ENCODE measurements at regions not wholly inside any gene's neighbourhood (a gene's known extent, or its start where the extent isn't known, plus 50 kb on each side); places are given as distances from the start of the nearest gene placed in this dataset.

DNA sequence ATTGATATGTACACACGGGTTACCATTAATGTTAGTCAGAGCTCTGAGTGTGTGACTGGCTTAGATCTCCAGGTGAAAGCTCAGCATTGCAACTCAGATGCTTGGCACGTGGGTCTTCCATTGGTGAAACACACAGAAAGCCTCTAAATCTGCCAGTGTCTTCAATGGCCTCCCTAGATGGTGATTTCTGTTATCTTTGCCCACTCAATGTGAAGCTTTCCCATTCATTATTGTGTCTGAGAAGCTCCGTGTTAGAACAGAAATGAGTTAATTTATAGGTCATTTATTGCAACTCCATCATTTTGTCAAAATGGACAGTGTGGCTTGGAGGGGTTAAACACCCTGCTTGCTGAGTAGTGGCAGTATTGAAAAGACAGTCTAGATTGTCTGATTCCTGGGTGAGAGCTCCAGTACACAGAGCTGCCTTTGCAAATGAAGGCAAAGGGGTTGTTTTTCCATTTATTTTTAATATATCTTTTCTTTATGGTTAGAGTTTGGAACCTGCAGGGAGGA lies 64.7 kb upstream of the GCFC2 start:
- TF ChIP-seq BHLHE40 (IDR thresholded peaks at IDR 0.05; ENCODE audit: borderline replicate concordance) = no peak
- TF ChIP-seq CTBP1 (IDR thresholded peaks at IDR 0.05; ENCODE audit: borderline replicate concordance) = no peak
- no peak for TF ChIP-seq SUZ12 (IDR thresholded peaks at IDR 0.05)
- no peak for TF ChIP-seq SP1 (IDR thresholded peaks at IDR 0.05)
- TF ChIP-seq LEF1 (IDR thresholded peaks at IDR 0.05; ENCODE audit: borderline replicate concordance) = no peak
- TF ChIP-seq ELF4 (IDR thresholded peaks at IDR 0.05) = no peak
- TF ChIP-seq FOXK2 (IDR thresholded peaks at IDR 0.05) = no peak
- TF ChIP-seq NFRKB (IDR thresholded peaks at IDR 0.05) = no peak
- TF ChIP-seq TARDBP (IDR thresholded peaks at IDR 0.05) = no peak
- no peak for TF ChIP-seq FOXM1 (IDR thresholded peaks at IDR 0.05; ENCODE audit: borderline replicate concordance)
- no peak for TF ChIP-seq HDGF (IDR thresholded peaks at IDR 0.05; ENCODE audit: borderline replicate concordance)
- TF ChIP-seq PKNOX1 (IDR thresholded peaks at IDR 0.05) = no peak
- no peak for TF ChIP-seq L3MBTL2 (conservative IDR thresholded peaks at IDR 0.05)
